ENCODE measurements at regions not wholly inside any gene's neighbourhood (a gene's known extent, or its start where the extent isn't known, plus 50 kb on each side); places are given as distances from the start of the nearest gene placed in this dataset.
"Not testable (repeated sequence)": the region's sequence is repeated elsewhere in the genome, so short reads cannot be mapped to it uniquely, and the experiment has no call there.

GRCh38 chr12:80045594-80045993 is 53.7 kb upstream of the OTOGL start:
- no peak for DNase-seq

GRCh38 chr12:80044694-80045046 is 54.7 kb upstream of the OTOGL start:
- no peak for DNase-seq

DNA sequence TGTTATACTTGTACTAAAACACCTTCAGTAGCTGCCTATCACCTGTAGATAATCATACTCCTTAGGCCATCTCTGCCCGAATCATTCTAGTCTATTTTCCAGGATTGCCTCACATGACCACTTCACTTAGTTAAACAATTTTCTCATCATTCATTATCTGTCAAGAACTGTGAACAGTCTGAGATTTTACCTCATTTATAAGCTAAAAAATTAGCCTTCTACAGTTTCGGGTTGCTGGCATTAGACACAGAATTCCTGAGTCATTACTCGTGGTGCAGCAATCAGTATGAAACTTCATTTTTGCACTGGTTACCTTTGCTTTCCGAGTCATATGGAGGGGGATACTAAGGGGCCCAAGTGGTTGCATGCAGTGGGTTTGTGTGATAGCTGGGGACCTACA is 57.6 kb upstream of the OTOGL start:
- no peak for DNase-seq

GRCh38 chr12:80041071-80041470 is 58.3 kb upstream of the OTOGL start:
- DNase-seq = no peak

GRCh38 chr12:80040075-80040738 is 59.1 kb upstream of the OTOGL start:
- no peak for DNase-seq

- no peak for DNase-seq
Observed at GRCh38 chr12:80038062-80038560, 61.2 kb upstream of the OTOGL start.

- no peak for DNase-seq
Observed at GRCh38 chr12:80033448-80033847, 65.9 kb upstream of the OTOGL start.

DNA sequence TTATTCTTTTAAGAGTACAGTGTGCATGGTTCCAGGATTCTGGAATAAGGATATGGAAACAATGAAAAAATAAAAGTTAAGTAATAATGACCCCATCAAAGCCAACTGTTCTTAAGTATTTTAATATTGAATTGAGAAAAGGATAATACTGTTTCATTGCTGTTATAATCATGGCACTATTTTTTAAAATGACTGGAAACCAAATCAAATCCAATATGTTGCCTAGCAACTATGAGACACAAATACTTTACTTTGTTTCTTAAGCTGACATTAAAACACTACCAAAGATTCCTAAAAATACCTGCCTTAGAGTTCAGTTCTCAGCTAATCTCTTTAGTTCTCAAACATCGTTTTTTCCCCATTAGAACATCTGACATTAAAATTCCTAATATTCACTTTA is 66.4 kb upstream of the OTOGL start:
- no peak for DNase-seq

DNA sequence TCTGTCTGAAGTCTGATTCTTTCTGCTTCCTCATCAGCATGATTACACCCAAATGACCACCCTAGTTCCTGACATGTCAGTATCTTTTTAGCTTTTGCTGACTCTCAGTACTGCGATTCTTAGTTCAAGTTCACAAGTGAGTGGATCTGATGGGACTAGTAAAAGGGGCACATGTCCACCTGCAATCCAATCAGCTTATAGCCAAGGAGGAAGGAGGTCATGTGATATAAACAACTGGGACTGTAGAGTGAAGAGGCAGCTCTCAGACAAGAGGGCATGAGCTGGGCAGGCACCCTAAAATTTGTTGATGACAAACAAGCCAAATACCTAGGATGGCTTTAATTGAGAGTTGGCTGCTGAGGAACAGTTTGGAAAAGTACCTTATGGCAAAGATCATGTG is 68.1 kb upstream of the OTOGL start:
- no peak for DNase-seq

- DNase-seq = no peak
Observed at GRCh38 chr12:80025638-80026037, 73.7 kb upstream of the OTOGL start.

DNA sequence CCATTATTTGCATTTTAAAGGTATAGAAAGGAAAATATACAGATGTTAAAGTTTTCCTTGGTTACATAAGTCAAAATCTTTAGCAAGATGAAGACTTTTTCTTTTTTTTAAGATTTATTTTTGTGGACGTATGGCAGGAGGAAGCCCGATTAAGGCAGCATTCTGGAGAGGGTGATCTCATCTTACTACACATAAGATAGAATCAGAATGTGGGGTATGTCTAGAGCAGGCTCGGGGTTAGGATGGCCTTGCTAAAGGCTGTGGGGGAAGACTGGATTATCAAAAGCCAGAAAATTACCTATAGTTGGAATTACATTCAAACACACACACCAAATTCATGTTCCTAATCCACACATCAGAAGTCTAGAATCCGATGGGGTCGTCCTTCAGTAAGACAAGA is 79.6 kb upstream of the OTOGL start:
- DNase-seq = no peak

DNA sequence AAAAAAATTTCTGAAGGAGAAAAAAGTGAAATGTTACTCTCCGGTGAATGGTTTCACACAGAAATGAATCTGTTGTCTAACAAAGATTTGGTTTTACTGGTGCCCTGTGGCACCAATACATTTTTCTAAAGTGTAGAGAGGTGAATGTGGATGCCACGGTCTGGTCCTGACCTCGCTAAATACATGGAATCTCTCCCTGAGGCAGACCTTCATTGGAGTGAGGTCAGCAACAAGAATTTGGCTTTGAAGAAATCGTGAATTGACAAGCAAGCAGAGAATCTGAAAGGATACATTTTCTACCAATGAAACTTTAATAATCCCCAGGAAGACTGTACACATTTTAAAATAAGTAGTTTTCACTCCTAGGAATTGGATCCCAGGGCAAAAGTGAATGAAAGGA is 81.2 kb upstream of the OTOGL start:
- no peak for DNase-seq

DNA sequence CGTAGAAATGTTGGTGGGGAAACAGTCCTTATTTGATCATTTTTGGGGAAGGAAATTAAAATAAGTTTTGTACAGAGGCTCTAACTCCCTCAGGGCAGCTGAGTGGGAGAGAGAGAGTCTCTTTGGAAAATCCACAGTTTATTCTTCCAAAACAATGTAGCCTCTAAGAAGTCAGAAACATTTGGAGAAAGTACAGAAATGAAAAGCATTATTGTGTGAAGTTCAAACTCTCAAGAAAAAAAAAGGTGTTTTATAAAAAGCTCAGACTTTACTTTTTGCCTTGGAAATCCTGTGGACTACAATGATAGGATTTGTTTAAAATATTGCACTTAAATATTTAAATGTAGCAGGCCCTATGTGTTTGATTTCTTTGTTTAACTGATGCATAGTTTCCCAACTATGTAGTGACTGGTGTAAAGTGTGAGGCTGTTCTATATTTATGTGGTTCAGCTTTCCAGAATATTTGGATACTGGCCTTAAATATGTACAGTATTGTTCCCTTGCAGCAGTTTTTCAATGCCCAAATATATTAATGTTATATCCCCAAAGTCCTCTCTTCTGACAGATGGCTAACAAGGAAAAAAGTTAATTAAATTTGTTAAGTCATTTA is 82.0 kb upstream of the OTOGL start:
- no peak for DNase-seq

GRCh38 chr12:80016684-80017083 is 81.8 kb upstream of the PPP1R12A start:
- DNase-seq = no peak

- no peak for DNase-seq
Observed at GRCh38 chr12:80015660-80016059, 80.8 kb upstream of the PPP1R12A start.

DNA sequence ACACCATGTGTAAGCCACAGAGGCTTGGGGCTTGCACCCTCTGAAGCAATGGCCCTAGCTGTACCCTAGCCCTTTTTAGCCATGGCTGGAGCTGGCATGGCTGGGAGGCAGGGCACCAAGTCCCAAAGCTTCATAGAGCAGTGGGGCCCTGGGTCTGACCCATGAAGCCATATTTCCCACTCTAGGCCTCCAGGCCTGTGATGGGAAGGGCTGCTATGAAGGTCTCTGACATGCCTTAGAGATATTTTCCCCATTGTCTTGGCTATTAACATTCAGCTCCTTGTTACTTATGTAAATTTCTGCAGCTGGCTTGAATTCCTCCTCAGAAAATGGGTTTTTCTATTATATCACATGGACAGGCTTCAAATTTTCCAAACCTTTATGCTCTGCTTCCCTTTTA is 68.8 kb upstream of the PPP1R12A start:
- DNase-seq = not testable (repeated sequence)

DNA sequence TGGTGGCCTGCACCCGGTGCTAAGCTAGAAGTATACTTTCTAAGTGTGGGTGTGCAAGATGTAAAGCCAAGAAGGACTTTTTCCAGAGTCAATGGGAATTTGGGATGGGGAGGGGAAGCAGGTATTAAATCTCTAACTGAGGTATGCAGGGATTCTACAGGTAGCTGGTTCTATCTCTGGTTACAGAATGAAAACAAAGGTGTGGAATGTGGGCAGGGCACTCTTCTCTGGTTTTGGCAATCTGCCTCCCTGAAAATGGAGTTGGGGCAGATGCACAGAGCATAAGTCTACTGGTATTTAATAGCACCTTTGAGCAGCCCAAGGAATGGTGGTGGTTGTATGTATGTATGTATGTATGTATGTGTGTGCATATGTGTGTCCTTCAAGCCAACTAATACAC is 66.7 kb upstream of the PPP1R12A start:
- no peak for DNase-seq

GRCh38 chr12:80000831-80001230 is 65.9 kb upstream of the PPP1R12A start:
- DNase-seq = no peak

- no peak for DNase-seq
Observed at GRCh38 chr12:79998554-79998953, 63.7 kb upstream of the PPP1R12A start.

GRCh38 chr12:79997096-79997791 is 62.3 kb upstream of the PPP1R12A start:
- DNase-seq = no peak

GRCh38 chr12:79995385-79996084 is 60.6 kb upstream of the PPP1R12A start:
- not testable (repeated sequence) for DNase-seq

- DNase-seq = no peak
Observed at GRCh38 chr12:79993106-79993862, 58.4 kb upstream of the PPP1R12A start.
